ENCODE measurements at regions not wholly inside any gene's neighbourhood (a gene's known extent, or its start where the extent isn't known, plus 50 kb on each side); places are given as distances from the start of the nearest gene placed in this dataset.

DNA sequence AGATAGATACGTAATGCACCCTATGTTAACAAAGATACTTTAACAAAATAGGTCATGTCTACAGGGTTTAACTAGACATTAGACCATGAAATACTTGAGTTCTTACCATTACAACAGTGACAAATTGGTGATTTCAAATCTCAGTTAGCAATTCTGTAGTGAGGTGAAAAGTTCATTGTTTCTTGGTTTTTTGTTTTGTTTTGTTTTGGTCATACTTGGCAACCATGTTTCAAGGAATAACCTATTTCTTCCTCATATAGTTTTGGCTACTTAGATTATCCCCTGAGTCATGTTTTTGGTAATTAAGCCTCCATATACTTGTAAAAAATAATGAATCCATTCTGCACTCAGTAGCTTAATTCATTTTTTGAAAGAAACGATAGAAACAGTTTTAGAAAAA, 1200.4 kb downstream of the DIAPH3 start:
- TF ChIP-seq POLR2AphosphoS5 (IDR thresholded peaks at IDR 0.05; ENCODE audit: low read depth, low read length) (no peak), TAF1 (IDR thresholded peaks at IDR 0.05; ENCODE audit: borderline replicate concordance, low read depth, low read length) (no peak), POLR2A (IDR thresholded peaks at IDR 0.05; ENCODE audit: low read depth, low read length) (no peak)

All from GM12892 (cell line).